ENCODE measurements at regions not wholly inside any gene's neighbourhood (a gene's known extent, or its start where the extent isn't known, plus 50 kb on each side); places are given as distances from the start of the nearest gene placed in this dataset.

DNA sequence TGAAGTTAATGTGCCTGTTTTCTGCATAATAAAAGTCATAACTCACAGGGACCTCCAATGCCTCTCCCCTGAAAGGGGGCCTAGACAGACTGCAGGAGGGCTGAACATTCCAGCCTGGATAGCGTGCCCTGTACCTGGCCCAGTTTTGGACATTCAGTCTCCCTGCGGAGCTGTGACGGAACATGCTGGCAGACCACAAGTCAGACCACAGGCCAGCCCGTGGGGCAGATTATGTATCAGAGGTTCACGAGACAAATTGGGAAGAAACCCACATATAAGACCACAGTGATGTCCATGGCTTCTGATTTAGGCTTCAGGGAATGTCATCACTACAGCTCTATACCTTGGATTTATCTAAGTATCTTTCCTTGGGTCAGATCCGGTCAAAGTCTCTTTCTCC lies 151.5 kb upstream of the POU3F1 start:
- TF ChIP-seq, protein P1, sequence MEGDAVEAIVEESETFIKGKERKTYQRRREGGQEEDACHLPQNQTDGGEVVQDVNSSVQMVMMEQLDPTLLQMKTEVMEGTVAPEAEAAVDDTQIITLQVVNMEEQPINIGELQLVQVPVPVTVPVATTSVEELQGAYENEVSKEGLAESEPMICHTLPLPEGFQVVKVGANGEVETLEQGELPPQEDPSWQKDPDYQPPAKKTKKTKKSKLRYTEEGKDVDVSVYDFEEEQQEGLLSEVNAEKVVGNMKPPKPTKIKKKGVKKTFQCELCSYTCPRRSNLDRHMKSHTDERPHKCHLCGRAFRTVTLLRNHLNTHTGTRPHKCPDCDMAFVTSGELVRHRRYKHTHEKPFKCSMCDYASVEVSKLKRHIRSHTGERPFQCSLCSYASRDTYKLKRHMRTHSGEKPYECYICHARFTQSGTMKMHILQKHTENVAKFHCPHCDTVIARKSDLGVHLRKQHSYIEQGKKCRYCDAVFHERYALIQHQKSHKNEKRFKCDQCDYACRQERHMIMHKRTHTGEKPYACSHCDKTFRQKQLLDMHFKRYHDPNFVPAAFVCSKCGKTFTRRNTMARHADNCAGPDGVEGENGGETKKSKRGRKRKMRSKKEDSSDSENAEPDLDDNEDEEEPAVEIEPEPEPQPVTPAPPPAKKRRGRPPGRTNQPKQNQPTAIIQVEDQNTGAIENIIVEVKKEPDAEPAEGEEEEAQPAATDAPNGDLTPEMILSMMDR (IDR thresholded peaks at IDR 0.05), result no peak
- TF ChIP-seq POLR2A (IDR thresholded peaks at IDR 0.05), result no peak
- TF ChIP-seq POLR2AphosphoS5 (IDR thresholded peaks at IDR 0.05), result no peak

Data from breast epithelium (tissue), 3 donors.